Renal cortex interstitium (tissue), 11 donors: ENCODE measurements at regions not wholly inside any gene's neighbourhood (a gene's known extent, or its start where the extent isn't known, plus 50 kb on each side); places are given as distances from the start of the nearest gene placed in this dataset.
A peak's percentile ranks its signal among the peaks of the same experiment; 100 is the strongest.

Source experiments
- DNase-seq, 11 donors: peaks; one replicate each; pipeline ENCODE4 v3.0.0-alpha.2; 2013; ENCODE audit warnings: low read depth in 9 of 11, low spot score in 4 of 11; ENCODE audit errors: extremely low read depth in 1 of 11

DNA sequence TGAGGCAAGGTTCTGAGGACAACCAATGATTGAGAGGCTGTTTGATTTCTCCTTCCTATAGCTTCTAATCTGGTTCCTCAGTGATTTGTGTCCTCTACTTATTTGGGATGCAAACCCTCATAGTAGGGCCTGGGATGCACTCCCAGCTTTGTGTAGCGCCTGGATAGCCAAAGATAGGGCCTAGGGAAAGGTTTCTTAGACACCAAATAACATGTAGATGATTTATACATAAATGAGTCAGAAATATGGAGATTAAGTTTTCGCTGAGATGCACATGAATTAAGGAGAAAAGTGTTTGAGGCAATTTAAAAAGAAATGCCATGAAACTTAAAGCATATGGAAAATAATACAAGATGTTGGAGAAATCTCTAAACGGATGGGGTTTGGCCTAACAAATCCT is 66.0 kb upstream of the LMO4 start:
- no peak for DNase-seq

DNA sequence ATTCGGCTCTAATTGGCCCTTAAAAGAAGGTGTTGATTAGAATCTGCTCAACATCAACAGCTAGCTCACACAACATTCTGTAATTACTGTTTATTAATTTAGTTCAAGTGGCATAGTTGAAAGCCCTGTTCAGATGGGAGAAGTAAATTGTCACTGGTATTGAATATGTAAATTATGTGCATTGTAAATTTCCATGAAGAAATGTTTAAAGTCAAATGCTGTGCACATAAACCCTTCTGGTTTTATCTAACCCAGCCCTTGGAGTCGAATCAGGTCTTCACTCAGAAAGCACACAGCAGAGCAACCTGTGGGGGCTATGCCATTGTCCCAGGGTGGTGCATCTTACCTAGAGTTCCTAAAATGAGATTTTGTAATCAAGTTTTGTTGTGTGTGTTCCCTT is 65.4 kb upstream of the LMO4 start:
- DNase-seq = no peak

DNA sequence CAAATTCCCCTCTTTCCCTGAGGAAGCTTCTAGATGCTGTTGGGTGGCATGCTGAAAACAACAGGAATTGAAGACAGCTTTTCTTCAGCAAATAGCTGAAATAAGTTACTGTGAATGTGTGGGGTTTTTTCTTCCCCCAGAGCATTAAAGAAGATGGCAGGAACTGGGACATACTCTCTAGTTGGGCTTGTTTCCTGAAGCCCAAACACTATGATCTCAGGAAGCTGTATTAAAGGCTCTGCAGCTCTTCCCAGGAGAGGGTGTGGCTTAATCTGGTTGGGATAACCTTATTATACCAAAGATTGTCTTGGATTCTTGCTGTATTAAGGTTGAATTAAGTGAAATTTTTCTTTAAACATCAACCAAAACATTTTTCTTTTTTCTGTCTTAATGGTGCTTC is 64.9 kb upstream of the LMO4 start:
- no peak for DNase-seq

DNA sequence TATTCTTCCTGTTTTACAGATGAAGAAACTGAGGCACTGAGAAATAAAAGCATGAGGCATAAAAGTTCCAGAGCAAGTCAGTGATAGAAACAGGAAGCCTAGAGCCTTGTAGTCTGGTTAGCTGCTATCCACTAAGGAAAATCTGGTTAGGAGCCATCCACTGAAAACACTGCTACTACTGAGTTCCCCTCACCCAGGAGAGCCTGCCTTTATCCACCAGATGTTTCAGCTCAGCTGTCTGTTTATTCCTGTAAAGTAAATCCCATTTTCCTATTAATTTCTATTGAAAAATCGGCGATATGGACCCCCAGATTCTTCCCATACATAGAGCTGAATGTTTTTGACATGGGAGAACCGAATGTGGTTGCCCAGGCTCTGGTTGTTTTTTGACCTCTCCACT is 63.7 kb upstream of the LMO4 start:
- DNase-seq = peak in 1 of 11 donors; percentile 11

DNA sequence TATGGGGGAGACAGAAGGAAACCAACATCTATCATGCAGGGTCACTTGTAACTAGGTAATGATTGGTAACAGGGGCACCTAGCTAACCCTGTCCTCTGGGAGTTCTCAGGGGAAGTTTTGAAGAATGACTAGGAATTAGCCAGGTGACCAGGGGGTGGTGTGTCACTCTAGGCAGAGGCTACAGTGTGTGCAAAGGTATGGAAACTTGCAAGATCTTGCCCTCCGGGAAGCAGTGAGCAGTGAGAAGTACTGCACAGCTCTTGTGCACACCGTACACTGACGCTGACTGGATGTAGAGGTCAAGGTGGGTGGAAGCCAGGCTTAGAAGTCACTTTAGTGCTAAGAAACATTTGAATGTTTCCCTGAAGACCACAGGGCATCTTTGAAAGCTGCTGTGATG is 62.9 kb upstream of the LMO4 start:
- no peak for DNase-seq

- no peak for DNase-seq
These were observed 60.6 kb upstream of the LMO4 start for GRCh38 chr1:87268111-87268510.

DNA sequence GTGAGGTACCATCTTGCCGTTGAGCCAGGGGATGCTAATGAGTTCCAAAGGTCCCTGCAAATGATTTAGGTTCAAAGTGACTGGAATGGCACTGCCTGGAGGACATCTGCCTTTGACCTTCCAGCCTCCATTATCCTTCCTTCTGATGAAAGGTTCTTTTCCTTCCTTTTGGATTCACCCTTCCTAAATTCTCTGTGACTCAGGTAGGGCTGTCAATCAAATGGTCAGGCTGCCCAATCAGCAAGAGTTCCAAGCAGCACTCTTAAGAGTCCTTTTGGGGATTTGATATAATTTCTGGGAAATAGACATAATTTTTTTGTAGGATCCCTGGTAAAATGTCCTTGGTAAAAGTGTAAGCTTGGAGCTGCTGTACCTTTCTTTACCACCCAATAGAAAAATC is 58.8 kb upstream of the LMO4 start:
- DNase-seq = no peak

DNA sequence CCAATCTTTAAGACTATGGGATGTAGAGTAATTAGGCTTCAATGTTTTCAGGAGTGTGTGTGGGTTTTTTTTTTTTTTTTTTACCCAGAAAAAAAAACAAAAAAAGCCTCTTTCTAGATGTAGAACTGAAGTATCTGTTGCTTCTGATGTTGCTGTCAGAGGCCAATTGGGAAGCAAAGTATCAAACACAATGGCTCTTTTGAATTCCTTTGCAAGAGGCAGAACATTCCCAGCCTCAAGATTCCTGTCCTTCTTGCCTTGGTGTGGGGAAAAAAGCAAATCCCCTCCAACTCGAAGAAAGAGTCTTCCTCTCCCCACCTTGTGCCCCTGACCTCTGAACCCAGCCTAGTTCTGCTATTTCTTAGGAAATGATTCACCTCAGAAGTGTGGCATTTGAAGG is 55.4 kb upstream of the LMO4 start:
- DNase-seq = no peak

DNA sequence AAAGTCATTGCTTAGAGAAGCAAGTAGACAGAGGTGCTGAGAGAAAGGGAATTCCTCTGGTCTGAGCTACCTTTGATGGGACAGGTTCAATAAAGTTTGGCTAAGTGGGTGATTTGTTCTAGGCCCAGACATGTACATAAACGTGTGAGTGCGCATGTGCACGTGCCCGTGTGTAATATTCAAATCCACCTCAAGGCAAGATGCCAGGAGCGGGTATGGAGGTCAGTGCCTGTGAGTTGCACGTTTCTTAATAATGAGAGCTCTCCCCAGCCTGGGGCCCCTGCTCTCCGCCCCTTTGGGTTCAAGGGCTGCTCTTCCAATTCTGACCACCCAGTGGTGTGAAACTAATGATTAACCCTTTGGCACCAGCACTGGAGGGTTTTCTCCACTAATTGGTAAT is 53.8 kb upstream of the LMO4 start:
- no peak for DNase-seq

DNA sequence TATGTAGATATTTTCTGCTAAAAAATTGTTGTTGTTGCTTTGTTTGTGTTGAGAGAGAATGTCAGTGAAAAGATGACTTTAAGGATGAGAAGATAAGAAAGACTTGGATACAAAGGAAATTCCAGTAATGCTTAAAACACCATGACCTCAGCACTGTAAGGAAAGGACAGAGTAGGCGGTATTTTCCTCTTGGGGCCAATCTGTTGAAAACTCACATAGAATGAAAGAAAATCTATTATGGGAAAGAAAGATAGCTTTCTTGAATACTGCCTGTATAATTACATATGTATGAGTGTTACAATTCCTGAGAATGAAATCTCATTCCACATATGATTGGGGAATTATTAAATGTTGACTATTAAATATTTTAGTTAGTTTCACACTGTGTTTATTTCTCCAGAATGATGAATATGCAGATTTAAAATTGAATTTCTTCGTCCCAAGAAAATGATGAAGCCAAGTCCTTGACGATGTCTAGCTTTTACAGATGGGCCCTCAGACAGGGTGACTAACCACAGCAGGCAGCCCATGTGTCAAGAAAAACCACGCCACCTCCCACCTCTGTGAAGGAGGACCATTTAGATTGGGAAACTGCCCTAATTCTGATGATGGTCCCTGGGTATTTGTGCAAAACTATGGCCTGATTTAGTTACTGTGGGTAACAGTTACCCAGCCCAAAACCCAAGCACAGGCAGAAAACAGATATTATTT is 49.7 kb upstream of the LMO4 start:
- DNase-seq = no peak
